WTC11 (cell line): ENCODE measurements at regions not wholly inside any gene's neighbourhood (a gene's known extent, or its start where the extent isn't known, plus 50 kb on each side); places are given as distances from the start of the nearest gene placed in this dataset.

Source experiments
- ATAC-seq: fragments of 200-7000 bp; cut with Tn5 transposase; 2 replicates; pipeline ENCODE4 v1.10.0; 2021; ENCODE audit warnings: mild to moderate bottlenecking, moderate library complexity
- CTCF ChIA-PET: fragments of 300-600 bp; sonication (Branson Sonifier 250); formaldehyde crosslinking; loops from one replicate; lab custom pipeline; 2021; ENCODE audit warnings: antibody characterized with exemption; lab: Charles Lee
- POLR2A ChIA-PET: fragments of 350-600 bp; sonication (Branson Sonifier 250); formaldehyde crosslinking; loops from one replicate; lab custom pipeline; 2021; ENCODE audit warnings: antibody characterized with exemption; lab: Charles Lee
- DNase-seq: peaks from one replicate; pipeline ENCODE4 v3.0.0; 2021; ENCODE audit warnings: low spot score
- H3K27ac Mint-ChIP-seq: 2 replicates; pipeline ENCODE4 v1.8.0; 2021; ENCODE audit warnings: mixed read lengths
- H3K27me3 Mint-ChIP-seq: 2 replicates; pipeline ENCODE4 v1.8.0; 2021; ENCODE audit warnings: low read depth, mild to moderate bottlenecking, moderate library complexity, mixed read lengths
- H3K36me3 Mint-ChIP-seq: 2 replicates; pipeline ENCODE4 v1.8.0; 2021; ENCODE audit warnings: mixed read lengths
- H3K4me1 Mint-ChIP-seq: 2 replicates; pipeline ENCODE4 v1.8.0; 2022; ENCODE audit warnings: mixed read lengths
- H3K4me3 Mint-ChIP-seq: 2 replicates; pipeline ENCODE4 v1.8.0; 2021; ENCODE audit warnings: mild to moderate bottlenecking, moderate library complexity, mixed read lengths
- H3K9me3 Mint-ChIP-seq: 2 replicates; pipeline ENCODE4 v1.8.0; 2021; ENCODE audit warnings: mixed read lengths
- AR ChIP-seq: fragments of 250-450 bp; sonication (Bioruptor Pico); IDR thresholded peaks from 2 replicates; pipeline ENCODE4 v1.9.0; 2021; ENCODE audit warnings: mild to moderate bottlenecking
- CTCF ChIP-seq: fragments of 200-600 bp; IDR thresholded peaks from 2 replicates; pipeline ENCODE4 v1.8.0; 2022; ENCODE audit warnings: antibody characterized with exemption
- ELF4 ChIP-seq: sonication (generic); formaldehyde crosslinking; IDR thresholded peaks from 2 replicates; pipeline ENCODE4 v1.8.1; 2022; ENCODE audit warnings: low read depth, mild to moderate bottlenecking, moderate library complexity, missing genetic modification reagents
- ESRRA ChIP-seq: sonication (generic); formaldehyde crosslinking; IDR thresholded peaks from 2 replicates; pipeline ENCODE4 v1.8.1; 2022; ENCODE audit warnings: mild to moderate bottlenecking, missing genetic modification reagents, borderline replicate concordance
- ZMAT4 ChIP-seq: fragments of 250-450 bp; sonication (Bioruptor Pico); IDR thresholded peaks from 2 replicates; pipeline ENCODE4 v1.9.0; 2021; ENCODE audit warnings: mild to moderate bottlenecking
- ZNF219 ChIP-seq: sonication (generic); formaldehyde crosslinking; IDR thresholded peaks from 2 replicates; pipeline ENCODE4 v1.8.0; 2023; ENCODE audit warnings: missing genetic modification reagents, mild to moderate bottlenecking, borderline replicate concordance
- ZNF232 ChIP-seq: sonication (generic); formaldehyde crosslinking; IDR thresholded peaks from 2 replicates; pipeline ENCODE4 v1.8.0; 2022; ENCODE audit warnings: mild to moderate bottlenecking, missing genetic modification reagents
- ZNF317 ChIP-seq: sonication (generic); formaldehyde crosslinking; IDR thresholded peaks from 2 replicates; pipeline ENCODE4 v1.8.1; 2023; ENCODE audit warnings: low read depth, mild to moderate bottlenecking, moderate library complexity, missing genetic modification reagents, borderline replicate concordance
- ZNF671 ChIP-seq: fragments of 250-450 bp; sonication (Bioruptor Pico); IDR thresholded peaks from 2 replicates; pipeline ENCODE4 v1.8.0; 2021; ENCODE audit warnings: mild to moderate bottlenecking
- TF ChIP-seq, protein P1 (sequence below): sonication (generic); formaldehyde crosslinking; IDR thresholded peaks from 2 replicates; pipeline ENCODE4 v1.8.1; 2022; ENCODE audit warnings: low read depth, missing genetic modification reagents, borderline replicate concordance
- TF ChIP-seq, protein P2 (sequence below): sonication (generic); formaldehyde crosslinking; IDR thresholded peaks from 2 replicates; pipeline ENCODE4 v1.8.0; 2022; ENCODE audit warnings: mild to moderate bottlenecking, missing genetic modification reagents
- TF ChIP-seq, protein P3 (sequence below): sonication (generic); formaldehyde crosslinking; IDR thresholded peaks from 2 replicates; pipeline ENCODE4 v1.8.0; 2022; ENCODE audit warnings: mild to moderate bottlenecking, missing genetic modification reagents

GRCh38 chr5:2029206-2029605, 146.5 kb upstream of the IRX4 start (continued):
- TF ChIP-seq CTCF (no peak), ZNF317 (CRISPR knock-in tag) (no peak)
- TF ChIP-seq, protein P1, sequence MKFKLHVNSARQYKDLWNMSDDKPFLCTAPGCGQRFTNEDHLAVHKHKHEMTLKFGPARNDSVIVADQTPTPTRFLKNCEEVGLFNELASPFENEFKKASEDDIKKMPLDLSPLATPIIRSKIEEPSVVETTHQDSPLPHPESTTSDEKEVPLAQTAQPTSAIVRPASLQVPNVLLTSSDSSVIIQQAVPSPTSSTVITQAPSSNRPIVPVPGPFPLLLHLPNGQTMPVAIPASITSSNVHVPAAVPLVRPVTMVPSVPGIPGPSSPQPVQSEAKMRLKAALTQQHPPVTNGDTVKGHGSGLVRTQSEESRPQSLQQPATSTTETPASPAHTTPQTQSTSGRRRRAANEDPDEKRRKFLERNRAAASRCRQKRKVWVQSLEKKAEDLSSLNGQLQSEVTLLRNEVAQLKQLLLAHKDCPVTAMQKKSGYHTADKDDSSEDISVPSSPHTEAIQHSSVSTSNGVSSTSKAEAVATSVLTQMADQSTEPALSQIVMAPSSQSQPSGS, result no peak
- TF ChIP-seq, protein P2, sequence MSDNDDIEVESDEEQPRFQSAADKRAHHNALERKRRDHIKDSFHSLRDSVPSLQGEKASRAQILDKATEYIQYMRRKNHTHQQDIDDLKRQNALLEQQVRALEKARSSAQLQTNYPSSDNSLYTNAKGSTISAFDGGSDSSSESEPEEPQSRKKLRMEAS, result no peak

DNA sequence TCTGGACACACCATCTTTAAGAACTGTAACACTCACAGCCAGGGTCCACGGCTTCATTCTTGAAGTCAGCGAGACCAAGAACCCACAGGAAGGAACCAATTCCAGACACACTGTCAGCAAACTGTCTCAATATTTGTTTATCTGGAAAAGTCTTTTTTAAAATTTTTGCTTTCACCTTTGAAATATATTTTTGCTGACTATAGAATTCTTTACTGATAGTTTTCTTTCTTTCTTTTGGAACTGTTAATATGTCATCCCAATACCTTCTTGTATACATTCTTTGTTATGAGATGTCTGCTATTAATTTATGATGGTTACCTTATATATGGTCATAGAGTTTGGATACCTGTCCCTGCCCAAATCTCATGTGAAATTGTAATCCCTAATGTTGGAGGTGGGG, 145.1 kb upstream of the IRX4 start:
- Mint-ChIP-seq H3K9me3 (peaks cover 29% of the 10 kb centered on the region), H3K4me1 (peaks cover 13% of the 10 kb centered on the region), H3K27ac (no peak overlapping the region), H3K27me3 (peaks cover 10% of the 10 kb centered on the region), H3K36me3 (peaks cover 10% of the 10 kb centered on the region; the same call in 1 of the 2 replicates), H3K4me3 (no peak overlapping the region)
- DNase-seq, result no peak
- ChIA-PET CTCF (no interaction called here), POLR2A (no interaction called here)
- ATAC-seq, result no peak
- no peak for TF ChIP-seq ZNF232 (CRISPR knock-in tag)
- no peak for TF ChIP-seq AR (CRISPR knock-in tag)
- TF ChIP-seq, protein P1, result no peak
- no peak for TF ChIP-seq ZNF219 (CRISPR knock-in tag)
- no peak for TF ChIP-seq ZMAT4 (CRISPR knock-in tag)
- TF ChIP-seq ESRRA (CRISPR knock-in tag), result no peak
- TF ChIP-seq ZNF671 (CRISPR knock-in tag), result no peak
- TF ChIP-seq ELF4, result no peak
- TF ChIP-seq, protein P3, sequence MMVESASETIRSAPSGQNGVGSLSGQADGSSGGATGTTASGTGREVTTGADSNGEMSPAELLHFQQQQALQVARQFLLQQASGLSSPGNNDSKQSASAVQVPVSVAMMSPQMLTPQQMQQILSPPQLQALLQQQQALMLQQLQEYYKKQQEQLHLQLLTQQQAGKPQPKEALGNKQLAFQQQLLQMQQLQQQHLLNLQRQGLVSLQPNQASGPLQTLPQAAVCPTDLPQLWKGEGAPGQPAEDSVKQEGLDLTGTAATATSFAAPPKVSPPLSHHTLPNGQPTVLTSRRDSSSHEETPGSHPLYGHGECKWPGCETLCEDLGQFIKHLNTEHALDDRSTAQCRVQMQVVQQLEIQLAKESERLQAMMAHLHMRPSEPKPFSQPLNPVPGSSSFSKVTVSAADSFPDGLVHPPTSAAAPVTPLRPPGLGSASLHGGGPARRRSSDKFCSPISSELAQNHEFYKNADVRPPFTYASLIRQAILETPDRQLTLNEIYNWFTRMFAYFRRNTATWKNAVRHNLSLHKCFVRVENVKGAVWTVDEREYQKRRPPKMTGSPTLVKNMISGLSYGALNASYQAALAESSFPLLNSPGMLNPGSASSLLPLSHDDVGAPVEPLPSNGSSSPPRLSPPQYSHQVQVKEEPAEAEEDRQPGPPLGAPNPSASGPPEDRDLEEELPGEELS (CRISPR knock-in tag), result no peak
